ENCODE measurements at regions not wholly inside any gene's neighbourhood (a gene's known extent, or its start where the extent isn't known, plus 50 kb on each side); places are given as distances from the start of the nearest gene placed in this dataset.

- H3K18ac ChIP-seq (ENCODE audit: extremely low read depth, low read length): no peak overlapping the region
- H3K36me3 ChIP-seq (ENCODE audit: control insufficient read depth in 2 of 4, insufficient read depth in 4 of 4, low read length in 3 of 4): no peaks in the 10 kb centered on the region
- no peak overlapping the region for H3K4me2 ChIP-seq (ENCODE audit: insufficient read depth in 1 of 2, low read depth in 2 of 2, low read length in 2 of 2)
- DNase-seq (ENCODE audit: low read depth in 1 of 2, low spot score in 2 of 2) (no peak), FAIRE-seq (no peak)
- H3K27ac ChIP-seq (ENCODE audit: low read depth, low read length): no peak overlapping the region
- H3K4ac ChIP-seq (replicated peaks; ENCODE audit: insufficient read length, low read depth, low read length): no peak overlapping the region
- H2AFZ ChIP-seq (ENCODE audit: low read length): no peak overlapping the region
- no peak overlapping the region for H3K23ac ChIP-seq (ENCODE audit: insufficient read length)
- no peak overlapping the region for H3K56ac ChIP-seq (replicated peaks; ENCODE audit: insufficient read length, low read depth, low read length)
- H3K4me3 ChIP-seq (ENCODE audit: extremely low read depth in 1 of 4, insufficient read depth in 2 of 4, low read depth in 3 of 4, low read length in 4 of 4): no peak overlapping the region
- no peak overlapping the region for H2BK15ac ChIP-seq (ENCODE audit: low read length)
- H4K20me1 ChIP-seq (replicated peaks in 1 of 2; ENCODE audit: control insufficient read depth in 1 of 2, insufficient read depth in 2 of 2, low read length in 2 of 2): no peaks in the 10 kb centered on the region
- ChIA-PET POLR2A (ENCODE audit: partially characterized antibody) (no interaction called here), CTCF (ENCODE audit: partially characterized antibody) (interaction anchor here (0.5 to 2.3 kb wide), 9 partner anchors 9 to 332 kb away, joined by 3 to 7 read pairs (median 3); no protein-coding TSS in a partner anchor)
- peaks cover 5 to 7% of the 10 kb centered on the region in 2 experiments; a peak in 2 of 4 replicates for H3K9me3 ChIP-seq (ENCODE audit: insufficient read depth in 2 of 2, low read depth in 1 of 2, low read length in 1 of 2)
- H2BK5ac ChIP-seq (ENCODE audit: low read depth, low read length): no peak overlapping the region
- no peaks in the 10 kb centered on the region for H3K79me1 ChIP-seq (ENCODE audit: low read depth, low read length)
- no peak overlapping the region for H2BK20ac ChIP-seq (ENCODE audit: low read length)
- no peak overlapping the region for H3K14ac ChIP-seq (ENCODE audit: insufficient read length)
- TF ChIP-seq EZH2 (IDR thresholded peaks at IDR 0.05; ENCODE audit: low read depth, low read length, severe bottlenecking) (no peak), CTCF (IDR thresholded peaks at IDR 0.05; ENCODE audit: control extremely low read depth in 1 of 3, insufficient read depth in 1 of 3, low read depth in 1 of 3, low read length in 3 of 3) (no peak), JUND (IDR thresholded peaks at IDR 0.05; ENCODE audit: low read length) (peak; percentile 83; the same call in 1 of the 2 replicates)
- no peaks in the 10 kb centered on the region for H3K79me2 ChIP-seq (ENCODE audit: control insufficient read depth in 1 of 2, insufficient read depth in 2 of 2, low read length in 2 of 2)
- H3K9ac ChIP-seq (replicated peaks in 1 of 4; ENCODE audit: extremely low read depth in 1 of 4, low read depth in 3 of 4, low read length in 3 of 4): no peak overlapping the region
- H2AK5ac ChIP-seq (ENCODE audit: low read depth, low read length): no peak overlapping the region
- H4K8ac ChIP-seq (ENCODE audit: extremely low read depth, insufficient read depth, low read length): no peak overlapping the region
- no peak overlapping the region for H4K5ac ChIP-seq (ENCODE audit: insufficient read length, low read depth, low read length)
- no peak overlapping the region for H2BK12ac ChIP-seq (ENCODE audit: low read depth, low read length)
- H3K27me3 ChIP-seq (replicated peaks in 1 of 4; ENCODE audit: control insufficient read depth in 3 of 4, extremely low read depth in 1 of 4, insufficient read depth in 3 of 4, low read length in 3 of 4): no peaks in the 10 kb centered on the region
- H2BK120ac ChIP-seq (replicated peaks; ENCODE audit: low read depth, low read length): no peak overlapping the region
- no peaks in the 10 kb centered on the region for H3K23me2 ChIP-seq (ENCODE audit: low read depth, low read length)
- no peak overlapping the region for H4K91ac ChIP-seq (replicated peaks; ENCODE audit: insufficient read length, low read length)
- no peaks in the 10 kb centered on the region; a peak in 1 of 7 replicates for H3K4me1 ChIP-seq (replicated peaks in 1 of 4; ENCODE audit: control insufficient read depth in 3 of 4, insufficient read depth in 4 of 4, low read length in 3 of 4)
Observed at GRCh38 chr14:32259368-32260013, 56.4 kb upstream of the RNU6-8 start.

All from H1 (cell line).